ENCODE measurements at regions not wholly inside any gene's neighbourhood (a gene's known extent, or its start where the extent isn't known, plus 50 kb on each side); places are given as distances from the start of the nearest gene placed in this dataset.
"Not testable (repeated sequence)": the region's sequence is repeated elsewhere in the genome, so short reads cannot be mapped to it uniquely, and the experiment has no call there.

DNA sequence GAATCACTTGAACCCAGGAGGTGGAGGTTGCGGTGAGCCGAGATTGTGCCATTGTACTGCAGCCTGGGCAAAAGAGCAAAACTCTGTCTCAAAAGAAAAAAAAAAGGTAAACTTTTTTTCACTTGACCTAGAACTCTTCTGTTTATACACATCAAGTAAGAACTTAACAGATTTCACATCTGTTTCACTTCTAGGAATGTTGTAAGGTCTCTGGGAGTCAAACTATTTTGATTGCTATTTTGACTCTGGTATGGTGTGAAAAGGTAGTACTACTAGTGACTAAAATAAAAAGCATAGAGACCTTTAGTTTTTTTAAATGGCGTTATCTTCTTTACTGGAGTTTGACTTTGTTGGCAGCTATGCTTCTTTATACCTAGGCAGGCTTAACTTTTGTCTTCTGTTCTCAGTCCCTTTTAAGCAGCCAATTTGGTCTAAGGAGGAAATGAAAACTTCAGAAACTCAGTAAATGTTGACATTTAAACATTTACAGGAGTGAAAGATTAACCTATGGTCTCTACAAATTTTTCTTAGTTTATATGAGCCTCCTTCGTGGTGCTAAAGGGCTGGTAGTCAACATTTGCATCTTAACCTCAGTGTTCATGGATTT is 84.7 kb downstream of the METTL2B start:
- H3K27ac Mint-ChIP-seq; DNase-seq (ENCODE audit: low spot score); H3K27me3 Mint-ChIP-seq; ATAC-seq; H3K36me3 Mint-ChIP-seq; H3K4me3 Mint-ChIP-seq; H3K9me3 Mint-ChIP-seq: not testable (repeated sequence)
- H3K4me1 Mint-ChIP-seq (ENCODE audit: low read depth in 2 of 2) = peaks cover 11 to 16% of the 10 kb centered on the region in 2 donors

DNA sequence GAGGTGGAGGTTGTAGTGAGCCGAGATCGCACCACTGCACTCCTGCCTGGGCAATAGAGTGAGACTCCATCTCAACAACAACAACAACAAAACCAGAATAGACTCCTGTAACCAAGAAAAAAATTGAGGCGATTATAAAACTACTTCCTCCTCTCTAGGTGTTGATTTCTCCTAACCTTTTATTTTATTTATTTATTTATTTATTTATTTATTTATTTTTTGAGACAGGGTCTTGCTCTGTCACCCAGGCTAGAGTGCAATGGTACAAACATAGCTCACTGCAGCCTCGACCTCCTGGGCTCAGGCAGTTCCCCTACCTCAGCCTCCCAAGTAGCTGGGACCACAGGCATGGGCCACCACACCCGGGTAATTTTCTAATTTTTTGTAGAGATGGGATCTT is 86.2 kb downstream of the METTL2B start:
- not testable (repeated sequence) for ATAC-seq; H3K36me3 Mint-ChIP-seq; H3K9me3 Mint-ChIP-seq; H3K4me3 Mint-ChIP-seq; H3K27ac Mint-ChIP-seq; H3K27me3 Mint-ChIP-seq; DNase-seq (ENCODE audit: low spot score)
- H3K4me1 Mint-ChIP-seq (ENCODE audit: low read depth in 2 of 2) = peaks cover 11 to 16% of the 10 kb centered on the region in 2 donors

DNA sequence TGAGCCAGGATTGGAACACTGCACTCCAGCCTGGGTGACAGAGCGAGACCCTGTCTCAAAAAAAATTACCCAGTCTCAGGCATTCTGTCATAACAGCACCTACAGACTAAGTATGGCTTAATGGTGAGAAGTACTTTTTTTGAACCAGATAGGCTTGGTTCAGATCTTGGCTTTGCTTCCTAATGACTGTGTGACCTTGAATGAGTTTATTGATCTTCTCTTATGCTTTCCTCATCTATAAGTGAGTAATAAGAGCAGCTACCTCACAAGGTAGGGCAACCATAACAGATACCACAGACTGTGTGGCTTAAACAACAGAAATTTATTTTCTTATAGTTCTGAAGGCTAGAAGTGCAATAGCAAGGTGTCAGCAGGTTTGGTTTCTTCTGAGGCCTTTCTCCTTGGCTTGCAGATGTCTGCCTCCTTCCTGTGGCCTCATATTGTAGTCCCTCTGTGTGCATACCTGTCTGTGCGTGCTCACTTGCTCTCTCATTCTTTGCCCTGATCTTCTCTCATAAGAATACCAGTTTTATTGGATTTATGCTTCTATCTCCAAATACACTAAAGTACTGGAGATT is 87.7 kb downstream of the METTL2B start:
- not testable (repeated sequence) for ATAC-seq, H3K27ac Mint-ChIP-seq
- peaks cover 18 to 23% of the 10 kb centered on the region in 2 donors for H3K4me1 Mint-ChIP-seq (ENCODE audit: low read depth in 2 of 2)

DNA sequence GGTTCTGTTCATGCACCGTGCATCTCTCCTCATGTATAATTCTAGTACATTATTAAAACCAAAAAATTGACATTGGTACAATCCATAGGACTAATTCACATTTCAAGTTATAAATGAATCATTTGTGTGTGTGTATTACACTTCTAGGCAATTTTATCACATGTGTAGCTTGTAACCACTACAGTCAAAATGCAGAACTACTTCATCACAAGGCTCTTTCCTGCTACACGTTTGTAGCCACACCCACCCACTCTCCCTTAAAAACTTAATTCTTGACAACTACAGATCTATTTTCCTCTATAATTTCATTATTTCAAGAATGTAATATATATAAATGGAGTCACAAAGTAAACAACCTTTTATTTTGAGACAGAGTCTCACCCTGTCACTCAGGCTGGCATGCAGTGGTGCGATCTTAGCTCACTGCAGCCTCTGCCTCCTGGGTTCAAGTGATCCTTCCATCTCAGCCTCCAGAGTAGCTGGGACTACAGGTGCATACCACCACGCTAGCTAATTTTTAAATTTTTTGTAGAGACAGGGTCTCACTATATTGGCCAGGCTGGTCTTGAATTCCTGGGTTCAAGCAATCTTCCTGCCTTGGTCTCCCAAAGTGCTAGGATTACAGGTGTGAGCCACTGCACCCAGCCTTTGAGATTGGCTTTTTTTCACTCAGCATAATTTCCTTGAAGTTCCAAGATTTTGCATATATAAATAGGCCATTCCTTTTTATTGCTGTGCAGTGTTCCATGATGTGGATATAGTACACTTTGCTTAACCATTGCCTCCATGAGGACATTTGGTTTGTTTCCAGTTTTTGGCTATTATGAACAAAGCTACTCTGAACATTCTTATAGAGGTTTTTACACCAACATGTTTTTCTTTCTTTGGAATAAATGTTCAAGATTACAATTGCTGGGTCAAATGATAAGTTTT is 88.7 kb downstream of the METTL2B start:
- H3K27ac Mint-ChIP-seq = not testable (repeated sequence)

More for the DNA sequence above, 87.7 kb downstream of the METTL2B start:
- H3K9me3 Mint-ChIP-seq; H3K4me3 Mint-ChIP-seq; DNase-seq (ENCODE audit: low spot score); H3K27me3 Mint-ChIP-seq; H3K36me3 Mint-ChIP-seq: not testable (repeated sequence)

DNA sequence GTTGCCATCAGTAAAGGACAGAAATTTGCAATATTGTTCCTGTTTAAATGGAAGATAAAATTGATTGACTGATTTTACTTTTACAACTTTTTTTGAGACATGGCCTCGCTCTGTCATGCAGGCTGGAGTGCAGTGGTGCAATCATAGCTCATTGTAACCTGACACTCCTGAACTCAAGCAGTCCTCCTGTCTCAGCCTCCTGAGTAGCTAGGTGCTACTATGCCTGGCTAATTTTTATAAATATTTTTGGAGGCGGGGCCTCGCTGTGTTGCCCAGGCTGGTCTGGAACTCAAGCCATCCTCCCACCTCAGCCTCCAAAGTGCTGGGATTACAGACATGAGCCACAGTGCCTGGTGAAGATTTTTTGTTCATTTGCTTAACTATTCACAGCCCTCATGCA is 96.8 kb upstream of the GARIN1A start:
- H3K27me3 Mint-ChIP-seq; DNase-seq (ENCODE audit: low spot score); H3K4me1 Mint-ChIP-seq (ENCODE audit: low read depth in 2 of 2); H3K9me3 Mint-ChIP-seq; H3K36me3 Mint-ChIP-seq; ATAC-seq; H3K4me3 Mint-ChIP-seq; H3K27ac Mint-ChIP-seq: not testable (repeated sequence)

More for the DNA sequence above, 88.7 kb downstream of the METTL2B start:
- peaks cover 13 to 24% of the 10 kb centered on the region in 2 donors for H3K4me1 Mint-ChIP-seq (ENCODE audit: low read depth in 2 of 2)
- not testable (repeated sequence) for H3K9me3 Mint-ChIP-seq; H3K36me3 Mint-ChIP-seq; H3K27me3 Mint-ChIP-seq; H3K4me3 Mint-ChIP-seq; DNase-seq (ENCODE audit: low spot score)
- ATAC-seq = peak in 1 of 2 donors; percentile 46

DNA sequence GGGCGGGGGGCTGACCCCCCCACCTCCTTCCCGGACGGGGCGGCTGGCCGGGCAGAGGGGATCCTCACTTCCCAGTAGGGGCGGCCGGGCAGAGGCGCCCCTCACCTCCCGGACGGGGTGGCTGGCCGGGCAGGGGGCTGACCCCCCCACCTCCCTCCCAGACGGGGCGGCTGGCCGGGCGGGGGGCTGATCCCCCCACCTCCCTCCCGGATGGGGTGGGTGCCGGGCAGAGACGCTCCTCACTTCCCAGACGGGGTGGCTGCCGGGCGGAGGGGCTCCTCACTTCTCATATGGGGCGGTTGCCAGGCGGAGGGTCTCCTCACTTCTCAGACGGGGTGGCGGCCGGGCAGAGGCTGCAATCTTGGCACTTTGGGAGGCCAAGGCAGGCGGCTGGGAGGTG is 95.1 kb upstream of the GARIN1A start:
- not testable (repeated sequence) for H3K4me1 Mint-ChIP-seq (ENCODE audit: low read depth in 2 of 2); H3K36me3 Mint-ChIP-seq; H3K4me3 Mint-ChIP-seq; H3K9me3 Mint-ChIP-seq; ATAC-seq; H3K27me3 Mint-ChIP-seq; DNase-seq (ENCODE audit: low spot score); H3K27ac Mint-ChIP-seq

DNA sequence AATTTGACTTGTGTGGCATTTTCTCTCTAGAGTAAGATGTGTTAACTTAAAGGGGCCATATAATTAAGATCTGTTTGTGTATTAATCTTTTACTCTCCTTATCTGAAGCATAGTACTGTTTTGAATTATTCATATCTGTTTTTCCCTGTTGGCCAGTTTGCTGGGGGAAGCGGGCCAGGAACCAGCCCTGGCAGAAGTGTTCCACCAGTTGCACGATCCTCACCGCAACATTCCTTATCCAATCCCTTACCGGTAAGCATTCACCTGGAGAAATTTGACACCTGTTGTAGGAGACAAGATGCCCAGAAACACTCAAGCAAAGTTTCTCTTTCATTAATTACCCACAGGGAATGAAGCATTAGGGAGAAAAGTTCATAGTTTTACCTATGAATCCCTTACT is 92.2 kb upstream of the GARIN1A start:
- not testable (repeated sequence) for H3K27ac Mint-ChIP-seq; H3K36me3 Mint-ChIP-seq; H3K27me3 Mint-ChIP-seq; DNase-seq (ENCODE audit: low spot score); ATAC-seq; H3K4me1 Mint-ChIP-seq (ENCODE audit: low read depth in 2 of 2); H3K4me3 Mint-ChIP-seq; H3K9me3 Mint-ChIP-seq

DNA sequence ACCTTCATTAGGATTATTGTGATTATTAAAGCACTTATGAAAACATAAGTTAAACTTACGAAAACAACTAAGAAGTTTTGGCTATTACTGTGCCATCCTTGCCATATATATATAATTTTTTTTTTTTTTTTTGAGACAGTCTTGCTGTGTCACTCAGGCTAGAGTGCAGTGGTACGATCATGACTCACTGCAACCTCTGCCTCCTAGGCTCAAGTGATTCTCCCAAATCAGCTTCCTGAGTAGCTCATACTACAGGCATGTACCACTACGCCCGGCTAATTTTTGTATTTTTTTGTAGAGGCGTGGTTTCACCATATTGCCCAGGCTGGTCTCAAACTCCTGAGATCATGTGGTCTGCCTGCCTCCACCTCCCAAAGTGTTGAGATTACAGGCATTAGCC is 91.0 kb upstream of the GARIN1A start:
- not testable (repeated sequence) for H3K36me3 Mint-ChIP-seq; H3K27ac Mint-ChIP-seq; H3K4me3 Mint-ChIP-seq; H3K27me3 Mint-ChIP-seq; H3K4me1 Mint-ChIP-seq (ENCODE audit: low read depth in 2 of 2); H3K9me3 Mint-ChIP-seq; ATAC-seq; DNase-seq (ENCODE audit: low spot score)

DNA sequence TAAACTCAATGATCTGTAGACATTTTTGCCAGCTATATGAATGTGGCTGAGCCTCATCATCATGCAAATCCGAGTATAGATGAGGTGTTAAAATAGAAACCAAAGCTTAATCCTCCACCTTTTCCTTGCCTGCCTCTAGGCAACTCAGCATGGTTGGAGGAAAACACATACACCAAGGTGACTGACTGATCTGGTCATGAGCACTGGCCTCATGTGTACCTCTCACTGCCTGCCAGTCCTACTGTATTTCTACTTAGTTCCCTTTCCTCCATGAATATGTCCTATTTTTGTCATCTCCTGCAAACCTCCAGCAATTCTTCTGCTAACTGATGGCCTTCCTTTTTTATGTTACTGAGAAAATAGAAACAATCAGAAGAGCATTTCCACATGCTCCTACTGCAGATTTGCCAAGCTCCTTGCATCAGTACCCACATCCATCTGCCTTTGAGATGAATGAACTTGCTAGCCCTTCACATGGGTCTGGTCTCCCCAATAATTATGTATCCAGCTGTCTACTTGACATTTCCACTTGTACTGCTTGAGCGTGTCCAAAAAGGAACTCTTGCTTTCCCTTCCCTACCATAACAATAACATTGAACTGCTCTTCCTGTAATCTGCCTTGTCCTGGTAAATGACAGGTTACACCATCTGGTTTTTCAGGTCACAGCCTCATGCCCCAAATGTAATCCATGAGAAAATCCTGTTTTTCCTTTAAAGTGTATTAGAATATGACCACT is 90.1 kb upstream of the GARIN1A start:
- not testable (repeated sequence) for H3K9me3 Mint-ChIP-seq; DNase-seq (ENCODE audit: low spot score); ATAC-seq; H3K36me3 Mint-ChIP-seq; H3K4me3 Mint-ChIP-seq; H3K4me1 Mint-ChIP-seq (ENCODE audit: low read depth in 2 of 2); H3K27me3 Mint-ChIP-seq
- H3K27ac Mint-ChIP-seq = peak overlapping the region in 1 of 2 donors; percentile 19

DNA sequence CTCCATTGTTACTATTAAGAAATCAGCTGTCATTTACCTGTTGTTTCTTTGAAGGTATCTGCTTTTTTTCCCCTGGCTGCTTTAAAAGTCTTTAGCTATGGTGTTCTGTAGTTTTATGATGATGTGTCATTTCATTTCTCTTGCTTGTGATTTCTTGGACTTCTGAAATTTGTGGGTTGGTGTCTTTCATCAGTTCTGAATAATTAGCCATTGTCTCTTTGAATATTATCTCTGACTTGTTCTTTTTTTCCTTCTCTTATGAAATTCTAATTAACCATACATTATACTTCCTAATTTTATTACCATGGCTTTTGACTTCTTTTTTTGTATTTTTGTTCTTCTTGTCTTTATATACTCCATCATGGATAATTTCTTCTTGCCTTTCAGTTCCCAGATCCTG is 85.4 kb upstream of the GARIN1A start:
- not testable (repeated sequence) for H3K36me3 Mint-ChIP-seq; H3K4me1 Mint-ChIP-seq (ENCODE audit: low read depth in 2 of 2); H3K27me3 Mint-ChIP-seq; H3K27ac Mint-ChIP-seq; DNase-seq (ENCODE audit: low spot score); H3K9me3 Mint-ChIP-seq; ATAC-seq; H3K4me3 Mint-ChIP-seq

DNA sequence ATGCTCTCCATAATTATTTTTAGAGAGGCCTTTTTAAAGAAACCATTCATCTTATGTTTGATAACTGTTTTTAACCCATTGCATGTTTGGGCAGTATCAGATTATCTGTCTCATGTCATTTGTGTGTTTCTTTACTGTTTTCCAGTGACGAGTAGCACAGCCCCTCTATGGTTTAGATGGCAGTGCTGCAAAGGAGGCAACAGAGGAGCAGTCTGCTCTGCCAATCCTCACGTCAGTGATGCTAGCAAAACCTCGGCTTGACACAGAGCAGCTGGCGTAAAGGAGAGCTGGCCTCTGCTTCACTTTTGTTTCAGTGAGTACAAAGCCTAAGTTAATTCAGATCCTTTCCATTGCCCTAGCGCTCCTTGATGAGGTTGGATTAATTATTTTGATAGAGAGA is 80.4 kb upstream of the GARIN1A start:
- no peak for DNase-seq (ENCODE audit: low spot score)
- no peak for ATAC-seq
- Mint-ChIP-seq H3K27ac (no peak overlapping the region), H3K9me3 (no peaks in the 10 kb centered on the region), H3K36me3 (peaks cover 13% of the 10 kb centered on the region), H3K4me1 (ENCODE audit: low read depth in 2 of 2) (peaks cover 4 to 5% of the 10 kb centered on the region in 2 donors), H3K27me3 (no peaks in the 10 kb centered on the region), H3K4me3 (no peak overlapping the region)

DNA sequence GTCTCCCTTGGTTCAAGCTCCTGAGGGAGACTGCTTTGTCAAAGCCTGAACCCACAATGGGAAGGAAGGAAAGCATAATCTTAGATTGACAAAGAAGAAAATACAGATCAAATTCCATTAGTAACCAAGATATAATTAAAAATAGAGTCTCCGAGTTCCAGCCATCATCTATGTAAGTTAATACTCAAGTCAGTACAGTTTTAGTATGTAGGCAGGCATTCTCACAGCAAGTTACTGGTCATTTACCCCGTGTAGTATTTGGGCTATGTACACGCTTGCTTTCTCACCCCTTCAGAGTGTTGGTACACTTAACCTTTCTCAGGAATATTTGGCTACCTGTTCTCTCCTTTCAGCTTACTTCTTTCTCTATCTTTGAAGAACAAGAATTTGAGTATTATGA is 79.9 kb upstream of the GARIN1A start:
- not testable (repeated sequence) for H3K4me1 Mint-ChIP-seq (ENCODE audit: low read depth in 2 of 2); ATAC-seq; H3K9me3 Mint-ChIP-seq; H3K27ac Mint-ChIP-seq; DNase-seq (ENCODE audit: low spot score); H3K4me3 Mint-ChIP-seq; H3K27me3 Mint-ChIP-seq
- peaks cover 13% of the 10 kb centered on the region for H3K36me3 Mint-ChIP-seq

DNA sequence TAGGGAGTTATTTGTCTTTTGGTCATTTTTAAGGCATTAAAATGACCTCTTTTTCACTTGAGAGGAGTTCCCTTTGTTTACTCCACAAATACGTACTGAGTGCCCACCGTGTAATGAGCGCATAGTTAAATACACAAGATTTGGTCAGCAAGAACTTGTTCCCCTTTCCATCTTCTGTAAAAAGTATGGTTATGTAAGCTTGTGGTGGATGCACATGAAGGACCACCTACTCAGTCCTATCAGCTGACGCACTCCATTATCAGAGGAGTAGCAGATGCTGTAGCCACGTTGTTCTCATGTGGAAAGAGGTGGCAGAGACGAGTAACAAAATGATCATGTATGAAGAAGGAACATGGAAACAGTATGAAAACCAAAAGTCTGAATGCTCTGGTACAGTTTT is 78.0 kb upstream of the GARIN1A start:
- not testable (repeated sequence) for H3K4me3 Mint-ChIP-seq; ATAC-seq; DNase-seq (ENCODE audit: low spot score); H3K9me3 Mint-ChIP-seq; H3K27ac Mint-ChIP-seq; H3K4me1 Mint-ChIP-seq (ENCODE audit: low read depth in 2 of 2); H3K27me3 Mint-ChIP-seq
- peaks cover 13% of the 10 kb centered on the region for H3K36me3 Mint-ChIP-seq
